ENCODE measurements at regions not wholly inside any gene's neighbourhood (a gene's known extent, or its start where the extent isn't known, plus 50 kb on each side); places are given as distances from the start of the nearest gene placed in this dataset.
"Not testable (repeated sequence)": the region's sequence is repeated elsewhere in the genome, so short reads cannot be mapped to it uniquely, and the experiment has no call there.

GRCh38 chr15:19944261-19944888 is 597.2 kb downstream of the GOLGA6L6 start:
- no peaks in the 10 kb centered on the region for H3K4me1 Mint-ChIP-seq
- no peak for DNase-seq
- no peak for ATAC-seq
- H3K4me3 Mint-ChIP-seq = no peak overlapping the region
- H3K27ac Mint-ChIP-seq = no peak overlapping the region
- H3K27me3 Mint-ChIP-seq = peaks cover 17% of the 10 kb centered on the region
- peaks cover 3 to 10% of the 10 kb centered on the region in 2 donors for H3K9me3 Mint-ChIP-seq

DNA sequence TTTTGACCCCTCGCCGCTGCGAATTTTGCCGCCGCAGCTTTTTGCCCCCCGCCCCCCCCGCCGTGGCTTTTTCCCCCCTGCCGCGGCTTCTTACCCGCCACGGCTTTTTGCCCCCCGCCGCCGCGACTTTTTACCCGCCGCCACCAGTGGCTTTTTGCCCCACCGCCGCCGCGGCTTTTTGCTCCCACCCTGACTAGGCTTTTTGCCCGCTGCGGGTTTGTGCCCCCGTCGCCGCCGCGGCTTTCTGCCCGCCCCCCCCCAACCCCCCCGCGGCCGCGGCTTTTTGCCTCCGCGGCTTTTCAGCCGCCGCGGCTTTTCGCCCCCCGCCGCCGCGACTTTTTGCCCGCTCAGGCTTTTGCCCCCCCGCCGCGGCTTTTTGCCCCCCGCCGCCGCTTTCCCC is 598.1 kb downstream of the GOLGA6L6 start:
- H3K27ac Mint-ChIP-seq = no peak overlapping the region
- no peaks in the 10 kb centered on the region for H3K4me1 Mint-ChIP-seq
- H3K27me3 Mint-ChIP-seq = peaks cover 17% of the 10 kb centered on the region
- H3K9me3 Mint-ChIP-seq = peaks cover 4 to 7% of the 10 kb centered on the region in 2 donors
- ATAC-seq = no peak
- no peak overlapping the region for H3K4me3 Mint-ChIP-seq
- DNase-seq = no peak

- not testable (repeated sequence) for H3K27me3 Mint-ChIP-seq, ATAC-seq, H3K4me1 Mint-ChIP-seq, H3K4me3 Mint-ChIP-seq, DNase-seq
- H3K9me3 Mint-ChIP-seq = peaks cover 21 to 23% of the 10 kb centered on the region in 2 donors
- peak overlapping the region; percentile 16 to 88 for H3K27ac Mint-ChIP-seq
These were observed 638.3 kb downstream of the GOLGA6L6 start for GRCh38 chr15:19903281-19903680.

GRCh38 chr15:19902388-19902787 is 639.2 kb downstream of the GOLGA6L6 start:
- DNase-seq, H3K4me3 Mint-ChIP-seq, H3K4me1 Mint-ChIP-seq, H3K27me3 Mint-ChIP-seq, ATAC-seq: not testable (repeated sequence)
- peaks cover 21 to 24% of the 10 kb centered on the region in 2 donors for H3K9me3 Mint-ChIP-seq
- peak overlapping the region; percentile 16 to 88 for H3K27ac Mint-ChIP-seq

- peaks cover 21 to 24% of the 10 kb centered on the region in 2 donors for H3K9me3 Mint-ChIP-seq
- not testable (repeated sequence) for H3K27me3 Mint-ChIP-seq, H3K4me3 Mint-ChIP-seq, ATAC-seq, DNase-seq, H3K4me1 Mint-ChIP-seq
- H3K27ac Mint-ChIP-seq = peak overlapping the region in 1 of 2 donors; percentile 31
These were observed 640.2 kb downstream of the GOLGA6L6 start for GRCh38 chr15:19901414-19901813.

GRCh38 chr15:19899021-19899824 is 642.4 kb downstream of the GOLGA6L6 start:
- no peak overlapping the region for H3K4me3 Mint-ChIP-seq
- DNase-seq (no peak), ATAC-seq (no peak)
- no peaks in the 10 kb centered on the region for H3K4me1 Mint-ChIP-seq
- no peak overlapping the region for H3K27ac Mint-ChIP-seq
- peaks cover 21 to 29% of the 10 kb centered on the region in 2 donors for H3K9me3 Mint-ChIP-seq
- H3K27me3 Mint-ChIP-seq = no peaks in the 10 kb centered on the region

DNA sequence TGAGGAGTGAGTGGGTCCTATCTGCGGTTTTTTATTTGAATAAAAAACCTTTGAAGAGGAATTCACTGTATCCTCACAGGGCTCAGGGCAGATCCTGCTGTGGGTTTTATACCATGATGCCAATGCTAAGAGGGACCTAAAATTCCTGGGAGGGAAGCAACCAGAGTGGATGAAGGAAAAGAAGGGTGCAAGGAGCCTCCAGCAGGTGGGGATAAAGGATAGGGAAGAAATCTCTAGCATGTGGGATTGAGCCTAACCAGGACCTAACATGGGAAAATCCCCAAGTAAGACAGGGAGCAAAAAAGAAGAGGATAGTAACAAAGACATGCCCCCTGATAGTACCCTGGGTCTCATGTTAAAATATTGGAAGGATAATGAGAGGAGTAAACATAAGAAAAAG is 652.8 kb downstream of the GOLGA6L6 start:
- not testable (repeated sequence) for H3K27ac Mint-ChIP-seq

DNA sequence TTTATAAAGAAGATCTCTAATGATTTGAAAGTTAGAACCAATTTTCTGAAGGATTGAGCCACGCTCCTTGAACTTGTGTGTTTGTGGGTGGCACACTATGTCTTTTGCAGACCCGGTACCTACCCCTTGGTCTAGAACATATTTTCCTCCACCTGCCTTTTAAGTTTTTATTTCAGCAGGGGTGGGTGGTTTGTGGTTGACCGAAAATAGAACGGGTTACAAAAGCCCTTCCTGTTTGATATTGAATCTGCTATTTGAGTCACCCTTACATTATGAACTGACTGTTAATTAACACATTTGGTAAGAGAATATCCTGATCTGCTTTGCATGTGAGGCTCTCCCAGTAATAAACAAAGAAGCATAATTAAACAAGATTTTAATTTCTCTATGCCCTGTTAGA is 697.5 kb downstream of the GOLGA6L6 start:
- not testable (repeated sequence) for DNase-seq, H3K27ac Mint-ChIP-seq, ATAC-seq, H3K4me1 Mint-ChIP-seq, H3K4me3 Mint-ChIP-seq, H3K9me3 Mint-ChIP-seq, H3K27me3 Mint-ChIP-seq

More for the DNA sequence above, 652.8 kb downstream of the GOLGA6L6 start:
- not testable (repeated sequence) for ATAC-seq, H3K4me1 Mint-ChIP-seq, H3K27me3 Mint-ChIP-seq, H3K4me3 Mint-ChIP-seq, DNase-seq
- peaks cover 12 to 25% of the 10 kb centered on the region in 2 donors for H3K9me3 Mint-ChIP-seq

Measured in stimulated activated naive CD8-positive, alpha-beta T cell treated with anti-CD3 and anti-CD28 coated beads, Interleukin-15, amount 100 ng/mL, for 72 hours (primary cell).